ENCODE measurements at regions not wholly inside any gene's neighbourhood (a gene's known extent, or its start where the extent isn't known, plus 50 kb on each side); places are given as distances from the start of the nearest gene placed in this dataset.
"Not testable (repeated sequence)": the region's sequence is repeated elsewhere in the genome, so short reads cannot be mapped to it uniquely, and the experiment has no call there.

DNA sequence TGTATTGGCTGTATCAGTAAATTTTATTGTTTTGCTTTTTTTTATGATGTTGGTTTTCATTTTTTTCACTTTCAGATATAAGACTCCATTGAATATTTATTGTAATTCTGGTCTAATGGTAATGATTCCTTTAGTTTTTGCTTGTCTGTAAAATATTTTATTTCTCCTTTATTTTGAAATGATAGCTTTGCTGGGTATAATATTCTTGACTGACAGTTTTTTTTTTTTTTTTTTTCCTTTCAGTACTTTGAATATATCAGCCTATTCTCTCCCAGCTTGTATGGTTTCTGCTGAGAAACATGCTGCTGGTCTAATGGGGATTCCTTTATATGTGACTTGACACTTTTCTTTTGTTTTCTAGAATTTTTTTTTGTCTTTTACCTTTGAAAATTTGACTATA, 195.1 kb upstream of the SLC38A2 start:
- DNase-seq, result no peak

DNA sequence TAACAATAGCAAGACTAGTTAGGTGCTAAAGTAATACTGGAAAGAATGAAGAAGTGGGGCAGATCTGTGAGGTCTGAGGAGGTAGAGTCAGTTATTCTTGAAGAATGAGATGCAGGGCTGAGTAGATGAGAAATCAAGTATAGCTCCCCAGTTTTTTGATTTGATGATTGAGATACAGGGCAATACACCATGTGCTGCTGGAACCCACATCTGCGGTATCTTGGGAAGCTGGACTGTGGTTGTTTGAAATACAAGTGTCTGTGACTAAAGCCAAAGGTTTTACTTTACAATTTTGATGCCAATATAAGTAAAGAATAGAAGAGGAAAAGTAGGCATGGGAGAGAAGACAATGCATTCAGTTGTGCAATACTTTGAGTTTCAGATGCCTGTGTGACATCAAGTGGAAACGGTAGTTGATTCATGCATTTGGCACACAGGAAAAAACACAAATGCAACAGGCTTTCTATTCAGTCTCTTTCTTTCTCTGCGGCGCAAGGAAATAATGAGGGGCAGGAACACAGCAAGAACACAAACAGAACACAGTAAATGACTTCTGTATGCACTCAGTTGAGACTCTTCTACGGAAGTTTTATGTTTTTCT, 190.2 kb upstream of the SLC38A2 start:
- DNase-seq, result peak; percentile 92

DNA sequence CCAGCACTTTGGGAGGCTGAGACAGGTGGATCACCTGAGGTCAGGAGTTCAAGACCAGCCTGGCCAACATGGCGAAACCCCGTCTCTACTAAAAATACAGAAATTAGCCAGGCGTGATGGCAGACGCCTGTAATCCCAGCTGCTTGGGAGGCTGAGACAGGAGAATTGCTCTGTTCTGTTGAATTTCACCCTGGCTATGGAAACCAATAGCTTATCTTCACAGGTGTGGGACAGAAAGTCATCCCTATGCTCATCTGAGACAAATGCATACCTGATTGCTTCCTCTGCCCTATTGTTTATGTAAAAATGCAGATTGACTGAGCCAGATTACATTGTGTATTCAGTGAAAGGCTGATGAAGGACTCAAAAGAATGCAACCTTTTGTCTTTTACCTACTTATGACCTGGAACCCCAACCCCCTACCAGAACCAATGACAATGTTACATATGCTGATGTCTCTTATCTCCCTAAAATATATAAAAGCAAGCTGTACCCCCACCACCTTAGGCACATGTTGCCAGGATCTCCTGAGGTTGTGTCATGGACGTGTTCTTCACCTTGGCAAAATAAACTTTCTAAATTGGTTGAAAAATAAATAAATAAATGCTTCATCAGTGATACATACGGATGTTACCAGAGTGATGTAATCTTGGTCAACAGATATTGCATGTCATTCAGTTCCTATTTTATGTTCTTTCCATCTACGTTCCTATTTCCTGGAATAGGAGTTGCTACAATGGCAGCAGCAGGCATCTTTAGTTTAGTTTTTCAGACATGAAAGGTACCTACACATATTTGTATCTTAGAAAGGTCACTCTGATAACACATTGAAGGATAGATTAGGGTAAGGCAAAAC, 189.4 kb upstream of the SLC38A2 start:
- peak; percentile 92 for DNase-seq

DNA sequence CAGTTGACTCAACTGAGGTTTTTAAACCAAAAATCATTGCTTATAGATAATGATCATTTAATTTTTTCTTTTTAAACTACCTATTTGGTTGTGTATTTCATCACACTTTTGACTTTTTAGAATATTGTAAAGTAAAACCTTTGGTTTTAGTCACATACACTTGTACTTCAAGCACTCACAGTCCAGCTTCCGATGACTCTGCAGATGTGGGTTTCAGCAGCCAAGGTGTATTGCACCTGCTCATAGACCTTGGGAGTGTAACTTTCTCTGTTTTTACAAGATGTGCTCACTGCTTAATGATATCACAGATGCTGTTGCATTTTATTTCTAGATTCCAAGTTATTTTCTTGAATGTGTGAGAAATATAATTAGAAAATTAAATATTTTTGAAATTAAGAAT, 188.3 kb upstream of the SLC38A2 start:
- peak; percentile 81 for DNase-seq

DNA sequence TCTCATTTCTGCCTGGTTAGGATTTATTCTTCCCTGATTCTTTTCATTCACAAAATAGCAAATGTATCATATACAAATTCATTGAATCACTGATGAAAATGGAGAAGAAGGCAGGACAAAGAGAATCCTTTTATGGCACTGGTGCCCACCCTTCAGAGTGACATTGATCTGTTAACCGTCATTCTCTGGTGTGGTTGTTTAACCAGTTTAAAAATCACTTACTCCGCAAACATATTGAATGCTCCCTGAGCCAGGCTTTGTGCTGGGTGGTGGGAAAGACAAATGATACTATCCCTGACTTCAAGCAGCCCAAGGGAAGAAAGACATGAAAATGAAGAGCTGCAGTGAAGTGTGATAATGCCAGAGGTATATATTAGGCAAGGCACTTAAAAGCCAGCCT, 187.5 kb upstream of the SLC38A2 start:
- peak; percentile 50 for DNase-seq

DNA sequence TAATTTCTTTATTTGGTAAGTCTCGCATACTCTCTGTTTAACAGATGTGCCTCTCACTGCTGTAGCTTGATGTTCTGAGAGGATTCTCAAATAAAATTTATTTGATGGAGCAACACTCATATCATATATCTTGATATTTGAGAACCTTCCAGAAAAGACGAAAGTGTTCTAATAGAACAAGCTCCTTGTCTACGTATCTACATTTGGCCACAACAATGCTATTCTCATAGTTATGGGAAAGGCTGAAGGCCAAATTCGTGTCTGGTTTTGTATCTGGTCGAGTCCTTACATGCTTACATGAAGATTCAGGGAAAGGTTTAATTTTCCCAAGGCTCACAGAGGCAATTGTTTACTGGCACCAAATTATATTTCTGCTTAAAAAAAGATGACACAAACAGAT, 186.7 kb upstream of the SLC38A2 start:
- DNase-seq, result no peak

DNA sequence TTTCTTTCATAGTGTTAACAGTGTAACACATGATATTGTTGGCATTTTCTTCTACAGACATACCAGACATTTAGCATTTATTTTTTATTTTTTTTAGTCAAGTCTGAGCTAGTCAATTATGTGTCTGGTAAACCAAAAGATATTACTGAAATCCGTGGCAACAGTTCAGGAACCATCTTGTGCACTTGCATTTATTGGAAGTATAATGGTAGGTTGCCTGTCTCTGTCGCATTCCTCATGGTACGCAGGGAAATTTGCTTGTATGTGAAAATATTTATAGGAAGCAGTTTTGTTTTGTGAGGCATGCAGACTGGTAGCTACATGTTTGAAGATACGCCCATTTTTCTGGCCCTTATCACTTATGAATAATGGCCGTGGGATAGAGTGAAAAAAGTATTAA, 186.1 kb upstream of the SLC38A2 start:
- no peak for DNase-seq

DNA sequence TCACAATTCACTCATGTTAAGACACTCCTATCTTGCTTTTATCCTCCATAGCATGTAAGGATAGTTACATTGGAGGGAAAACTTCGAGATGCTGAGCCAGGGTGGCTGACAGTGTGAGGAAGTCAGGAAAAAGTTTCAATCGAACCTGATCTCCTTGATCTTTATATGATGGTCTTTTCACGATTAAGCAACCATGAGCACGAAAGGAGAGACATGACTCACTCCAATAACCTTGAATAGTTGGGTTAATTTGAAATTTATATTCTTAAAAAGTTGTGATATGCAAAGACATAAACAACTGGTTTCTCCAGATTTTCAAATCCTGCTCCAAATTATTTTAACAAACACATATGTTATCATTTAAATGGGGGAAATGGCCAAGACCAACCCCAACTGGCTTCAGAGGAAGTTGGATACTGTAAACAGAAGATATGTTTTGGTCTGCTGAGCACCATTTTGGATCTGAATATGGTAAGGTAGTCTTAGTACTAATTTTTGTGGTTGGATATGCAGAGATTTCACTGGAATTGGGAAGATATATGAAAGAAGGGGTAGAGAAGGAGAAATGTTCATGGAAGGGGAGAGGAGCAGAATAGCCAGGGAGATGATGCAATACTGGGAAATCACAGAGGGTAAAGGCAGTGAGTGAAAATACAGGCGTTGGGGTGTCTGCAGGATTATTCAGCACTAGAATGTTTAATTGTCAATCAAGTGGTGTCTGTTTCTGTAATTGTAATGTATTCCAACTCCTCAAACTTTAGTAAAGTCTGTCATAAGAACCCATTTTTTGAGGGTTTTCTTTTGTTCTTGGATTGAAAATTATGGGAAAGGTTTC, 185.2 kb upstream of the SLC38A2 start:
- DNase-seq, result no peak

DNA sequence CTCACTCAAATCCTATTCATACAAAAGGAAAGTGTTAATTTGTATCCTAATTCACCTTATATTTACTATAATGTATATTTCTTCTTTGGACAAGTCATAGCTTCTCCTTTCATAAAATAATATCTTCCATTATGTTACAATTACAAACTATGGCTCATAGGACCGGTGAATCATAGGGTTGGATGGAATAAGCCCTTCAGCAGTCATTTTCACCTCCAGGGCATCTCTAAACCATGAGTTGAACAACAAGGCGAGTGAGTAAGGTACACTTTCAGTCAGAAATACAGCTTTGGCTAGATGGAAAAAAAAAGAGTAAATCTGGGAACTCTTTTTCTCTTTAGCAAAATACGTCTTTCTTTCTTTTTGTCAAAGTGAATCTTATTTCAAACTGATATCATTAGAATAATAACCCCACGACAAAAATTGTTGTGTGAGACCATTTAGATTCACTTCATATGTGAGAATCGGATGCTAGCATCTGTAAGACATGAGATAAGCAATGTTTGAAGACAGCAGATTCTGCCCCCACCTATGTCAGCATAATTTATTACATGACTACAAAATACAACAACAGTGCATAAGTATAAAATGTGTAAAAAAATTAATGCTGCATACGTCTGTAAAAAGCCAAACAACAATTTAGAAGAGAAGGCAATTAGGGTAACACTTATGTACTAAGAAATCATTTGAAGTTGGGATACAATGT, 184.4 kb upstream of the SLC38A2 start:
- DNase-seq, result no peak

DNA sequence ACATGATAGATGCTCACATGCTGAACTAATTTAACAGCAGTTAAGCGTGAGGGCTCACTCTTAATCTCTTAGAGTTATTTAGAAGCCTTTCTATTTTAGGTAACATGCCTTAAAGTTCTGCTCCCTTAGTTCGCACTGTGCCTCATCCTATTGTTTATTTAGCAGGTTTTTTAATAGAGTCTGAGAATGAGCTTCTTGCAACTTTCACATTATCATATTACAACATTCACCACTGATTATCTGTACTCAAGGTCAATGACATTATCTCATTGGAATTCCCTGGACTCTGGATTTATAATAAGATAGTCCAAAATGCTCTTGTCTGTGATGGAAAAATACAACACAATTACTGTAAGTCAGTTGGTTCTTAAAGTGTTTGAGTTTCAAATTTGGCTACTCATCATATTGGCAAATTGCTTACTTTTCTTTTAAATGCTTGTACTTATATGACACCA, 183.6 kb upstream of the SLC38A2 start:
- peak; percentile 44 for DNase-seq

DNA sequence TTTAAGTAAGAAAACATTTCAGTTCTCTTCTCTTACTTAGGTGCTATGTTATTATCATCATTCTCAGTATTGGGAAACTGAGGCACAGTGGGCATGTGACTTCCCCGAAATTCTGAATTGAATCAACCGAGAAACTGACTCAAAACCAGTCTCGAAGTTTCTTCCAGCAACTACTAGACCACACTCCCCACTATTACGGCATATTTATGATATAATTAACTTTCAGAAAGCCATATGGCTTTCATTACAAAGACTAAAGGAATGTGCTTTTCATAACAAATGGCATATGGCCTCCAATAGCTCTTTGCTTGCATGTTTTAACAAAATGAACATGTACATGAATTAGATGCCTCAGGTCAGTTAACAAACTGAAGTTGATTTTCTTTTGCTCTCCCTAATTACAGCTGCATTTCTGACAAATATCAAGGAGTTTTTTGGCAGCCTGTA, 182.9 kb upstream of the SLC38A2 start:
- DNase-seq, result no peak

DNA sequence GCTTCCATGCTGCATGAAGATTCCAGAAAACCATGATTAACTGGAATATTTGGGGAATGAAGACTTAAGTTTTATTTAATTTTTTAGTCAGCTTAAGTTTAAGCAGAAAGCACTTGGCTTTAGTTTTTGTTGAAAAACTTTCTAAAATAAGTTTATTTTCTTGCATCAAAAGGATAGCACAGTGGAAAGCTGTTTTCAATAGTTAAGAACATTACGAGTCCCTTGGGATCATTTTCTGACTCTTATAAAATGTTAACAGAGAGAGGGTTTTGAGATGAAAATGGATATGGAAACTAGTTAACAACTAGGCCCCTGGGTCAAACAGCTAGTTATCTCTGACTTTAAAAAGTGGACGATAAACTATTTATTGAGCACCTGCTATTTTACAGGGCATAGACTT, 181.9 kb upstream of the SLC38A2 start:
- no peak for DNase-seq

DNA sequence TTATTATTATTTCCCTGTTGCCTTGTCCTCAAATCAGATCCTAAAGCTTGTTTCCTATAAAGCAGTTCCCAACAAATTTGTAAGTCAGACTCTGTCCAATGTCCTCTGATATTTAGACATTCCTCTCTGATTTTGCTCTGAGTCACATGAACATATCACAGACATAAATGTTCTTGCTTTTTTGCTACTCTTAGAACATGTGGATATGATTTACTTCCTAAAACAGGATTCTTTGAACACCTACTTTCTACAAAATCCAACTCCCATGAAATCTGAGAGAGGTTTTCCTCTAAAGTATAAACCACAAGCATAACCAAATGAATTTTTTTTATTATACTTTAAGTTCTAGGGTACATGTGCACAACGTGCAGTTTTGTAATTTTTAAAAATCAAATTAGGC, 181.3 kb upstream of the SLC38A2 start:
- no peak for DNase-seq

DNA sequence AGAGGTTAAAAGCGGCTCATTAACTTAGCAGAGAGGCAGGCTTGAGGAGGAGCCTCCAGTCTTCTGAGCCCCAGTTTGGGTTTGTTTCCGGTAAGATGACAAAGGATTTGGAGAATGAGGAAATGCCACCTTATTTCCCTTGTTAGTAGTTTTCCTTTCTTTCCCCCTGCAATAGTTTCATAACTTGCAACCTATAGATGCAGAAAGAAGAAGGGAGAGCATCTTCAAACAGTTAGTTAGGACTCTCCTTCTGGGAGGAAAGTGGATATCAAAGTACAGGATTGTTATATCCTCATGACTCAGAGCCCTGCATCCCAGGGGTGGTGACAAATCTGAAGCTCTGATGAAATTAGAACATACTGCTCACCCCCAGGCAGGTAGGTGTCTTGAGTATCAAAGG, 180.7 kb upstream of the SLC38A2 start:
- DNase-seq, result peak; percentile 69

DNA sequence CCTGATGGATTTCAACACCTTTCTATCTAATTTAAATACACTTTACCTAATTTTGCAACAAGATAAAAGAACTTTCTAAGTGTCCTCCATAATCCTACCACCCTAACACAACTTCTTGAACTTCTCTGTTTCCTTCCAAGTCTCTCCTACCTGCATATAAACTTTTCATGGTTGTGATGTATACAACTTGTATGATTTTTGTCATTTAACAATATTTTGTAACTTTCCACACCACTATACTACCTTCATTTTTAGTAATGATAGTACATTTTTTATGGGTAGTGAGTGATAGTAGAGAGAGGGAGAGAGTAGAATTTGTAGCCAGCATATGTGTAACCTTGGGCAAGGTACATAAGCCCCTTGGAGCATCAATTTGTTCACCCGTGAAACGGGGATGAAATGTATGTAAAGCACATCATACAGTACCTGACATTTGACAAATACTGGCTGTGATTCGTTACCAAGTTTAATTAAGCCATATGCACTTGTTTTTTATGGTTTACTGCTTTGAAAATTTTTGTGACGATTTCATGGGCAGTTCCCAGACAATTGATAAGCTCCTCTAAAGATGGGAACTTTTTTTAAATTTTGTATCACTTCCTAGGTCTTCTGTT, 177.8 kb upstream of the SLC38A2 start:
- DNase-seq, result no peak

DNA sequence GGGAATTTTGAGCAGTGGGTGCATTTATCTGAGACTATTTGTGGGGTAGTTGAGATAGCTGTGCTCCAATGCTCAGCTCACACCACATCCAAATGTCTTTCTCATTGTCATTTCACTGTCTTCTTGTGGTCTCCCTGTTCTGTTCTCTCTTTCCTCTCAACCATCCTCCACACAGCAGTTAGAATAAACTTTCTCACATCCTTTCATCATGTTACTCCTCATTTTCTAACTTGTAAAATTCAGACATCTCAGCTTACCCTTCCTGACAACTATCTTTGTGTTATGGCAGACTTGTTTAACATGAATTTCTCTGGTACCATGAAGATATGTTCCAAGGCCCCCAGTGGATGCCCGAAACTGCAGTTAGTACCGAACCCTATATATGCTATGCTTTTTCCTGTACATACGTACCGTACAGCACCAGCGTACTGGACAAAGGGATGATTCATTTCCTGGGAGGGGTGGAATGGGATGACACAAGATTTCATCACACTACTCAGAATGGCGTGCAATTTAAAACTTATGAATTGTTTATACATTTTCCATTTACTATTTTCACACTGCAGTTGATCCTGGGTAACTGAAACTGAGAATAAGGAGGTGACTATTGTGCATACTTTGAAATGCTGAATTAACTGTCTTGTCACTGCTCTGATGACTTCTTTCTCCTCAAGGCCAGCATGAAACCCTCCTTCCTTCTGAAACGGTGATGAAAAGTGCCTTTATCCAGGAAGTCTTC, 177.1 kb upstream of the SLC38A2 start:
- DNase-seq, result peak; percentile 91

DNA sequence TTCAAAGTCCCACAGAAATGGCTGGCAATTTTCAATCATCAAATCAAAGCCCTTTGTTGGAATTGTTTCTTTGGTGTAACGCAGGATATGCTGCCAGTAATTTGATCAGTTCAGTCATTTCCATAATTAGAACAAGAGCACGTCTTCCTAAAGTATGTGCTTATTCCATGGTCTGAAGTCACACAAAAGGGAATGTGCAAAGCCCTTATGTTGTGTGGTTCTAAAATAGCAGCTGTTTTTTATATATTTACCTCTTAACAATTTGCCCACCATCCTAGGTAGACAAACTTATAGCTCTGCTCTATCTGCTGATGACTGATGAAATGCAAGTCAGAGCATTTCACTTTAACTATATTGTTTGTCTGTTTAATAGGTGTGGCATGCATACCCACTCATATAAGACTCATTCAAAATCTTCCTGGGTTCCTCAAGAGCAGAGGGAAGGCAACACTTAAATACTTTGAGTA, 176.1 kb upstream of the SLC38A2 start:
- peak; percentile 29 for DNase-seq

DNA sequence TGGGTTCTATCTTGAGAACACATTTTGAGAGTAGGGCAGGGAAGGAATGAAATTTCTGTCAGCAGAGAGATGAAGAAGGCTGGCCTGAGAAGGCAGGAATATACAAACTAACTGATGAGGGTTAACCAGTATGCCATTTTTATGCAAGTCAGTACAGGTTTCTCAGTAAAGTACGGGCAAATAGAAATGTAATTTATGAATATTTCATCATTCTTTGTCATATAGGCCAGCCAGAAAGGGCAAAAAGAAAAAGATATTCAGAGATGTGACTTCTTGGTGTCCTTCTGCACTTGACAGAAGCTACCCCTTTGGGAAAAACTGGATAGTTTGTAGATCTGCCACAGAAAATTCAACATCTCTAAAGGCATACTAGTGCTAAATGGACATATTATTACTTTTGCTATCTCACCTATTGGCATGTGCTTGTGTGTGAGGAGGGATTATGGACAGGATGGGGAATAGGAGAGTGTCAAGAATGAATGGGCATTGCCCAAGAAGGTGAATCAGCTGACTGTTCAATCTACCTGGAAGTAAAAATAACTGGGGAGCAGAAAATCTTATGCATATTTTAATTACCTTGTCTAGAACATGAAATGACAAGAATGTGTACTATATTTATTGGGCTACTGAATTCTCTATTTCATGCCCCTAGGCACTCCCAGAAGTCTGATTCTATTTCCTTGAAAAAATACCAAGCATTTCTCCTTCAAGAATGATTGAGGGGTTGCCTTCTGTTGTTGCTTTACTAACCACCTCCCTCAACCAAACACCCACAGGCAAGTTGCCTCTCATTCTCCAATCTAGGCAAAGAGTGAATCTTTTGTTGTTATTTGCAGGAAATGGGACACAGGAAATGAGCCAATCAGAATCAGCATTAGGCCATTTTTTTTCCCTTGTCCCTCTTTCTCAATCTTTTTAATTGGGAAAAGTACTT, 175.1 kb upstream of the SLC38A2 start:
- DNase-seq, result no peak

DNA sequence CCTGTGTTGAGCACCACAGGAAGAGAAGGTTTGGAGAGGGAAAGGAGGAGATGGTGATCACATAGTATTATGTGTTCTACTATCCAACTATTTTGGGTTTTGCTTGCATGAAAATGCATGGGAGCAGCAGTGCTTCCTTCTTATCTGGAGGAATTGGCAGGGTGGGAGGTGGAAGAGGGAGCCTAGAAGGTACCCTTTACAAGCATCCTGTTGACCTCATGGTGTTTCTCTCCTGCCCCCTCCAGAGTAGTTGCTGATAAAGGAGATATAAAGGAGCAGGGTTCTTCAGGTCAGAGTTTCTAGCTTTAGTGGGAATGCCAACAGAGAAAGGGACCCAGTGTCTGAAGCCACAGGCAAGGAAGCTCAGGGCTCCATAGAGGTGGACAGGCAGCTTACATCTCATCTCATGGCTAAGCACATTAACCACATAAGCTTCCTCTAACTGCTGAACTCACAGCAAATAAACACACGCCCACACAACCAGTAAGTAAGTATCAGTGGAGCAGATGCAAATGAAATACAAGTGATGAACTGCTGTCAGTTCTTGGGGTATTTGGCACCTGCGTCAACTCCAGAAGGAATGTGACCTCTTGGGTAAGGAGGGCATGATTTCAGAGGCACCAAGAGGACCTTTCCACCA, 174.2 kb upstream of the SLC38A2 start:
- peak; percentile 49 for DNase-seq

DNA sequence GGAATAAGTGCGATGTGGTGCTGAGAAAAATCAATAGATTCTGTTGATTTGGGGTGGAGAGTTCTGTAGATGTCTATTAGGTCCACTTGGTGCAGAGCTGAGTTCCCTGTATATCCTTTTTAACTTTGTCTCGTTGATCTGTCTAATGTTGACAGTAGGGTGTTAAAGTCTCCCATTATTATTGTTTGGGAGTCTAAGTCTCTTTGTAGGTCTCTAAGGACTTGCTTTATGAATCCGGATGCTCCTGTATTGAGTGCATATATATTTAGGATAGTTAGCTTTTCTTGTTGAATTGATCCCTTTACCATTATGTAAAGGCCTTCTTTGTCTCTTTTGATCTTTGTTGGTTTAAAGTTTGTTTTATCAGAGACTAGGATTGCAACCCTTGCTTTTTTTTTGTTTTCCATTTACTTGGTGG, 170.8 kb upstream of the SLC38A2 start:
- not testable (repeated sequence) for DNase-seq

All from DMS53 (cell line).